OCI-LY7 (cell line): ENCODE measurements at regions not wholly inside any gene's neighbourhood (a gene's known extent, or its start where the extent isn't known, plus 50 kb on each side); places are given as distances from the start of the nearest gene placed in this dataset.

Source experiments
- CTCF ChIP-seq: fragments of 200-600 bp; sonication (generic); conservative IDR thresholded peaks from 2 replicates; pipeline ENCODE4 v1.5.1; 2014; ENCODE audit warnings: mild to moderate bottlenecking, antibody characterized with exemption, low read length, moderate library complexity, mixed read lengths
- EZH2phosphoT487 ChIP-seq: fragments of 200-600 bp; sonication (generic); IDR thresholded peaks from 2 replicates; pipeline ENCODE4 v1.6.1; 2018; ENCODE audit warnings: low read depth, borderline replicate concordance, mild to moderate bottlenecking, mixed run types, antibody characterized with exemption, low read length, moderate library complexity, mixed read lengths

DNA sequence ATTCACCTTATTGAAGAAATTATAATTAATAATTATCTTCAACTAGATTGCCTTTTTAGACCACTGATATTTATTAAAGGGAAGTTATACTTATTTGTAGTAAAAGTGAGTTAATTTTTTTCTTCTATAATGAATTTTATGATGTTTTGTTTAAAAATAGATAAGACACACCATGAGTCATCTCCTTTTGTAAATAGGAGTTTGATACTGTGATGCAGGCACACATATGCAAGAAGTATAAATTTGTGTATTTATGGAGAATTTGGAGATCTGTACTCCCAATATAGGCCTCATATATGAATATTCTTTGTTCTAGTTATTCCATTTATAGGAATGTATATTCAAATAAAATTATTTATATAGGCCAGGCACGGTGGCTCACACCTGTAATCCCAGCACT lies 703.5 kb upstream of the CHAC2 start:
- TF ChIP-seq CTCF (no peak), EZH2phosphoT487 (no peak)
